Upper lobe of right lung (tissue), 1 donor: ENCODE measurements at regions not wholly inside any gene's neighbourhood (a gene's known extent, or its start where the extent isn't known, plus 50 kb on each side); places are given as distances from the start of the nearest gene placed in this dataset.

Source experiments
- ATAC-seq: fragments of 200-7000 bp; cut with Tn5 transposase; one replicate; pipeline ENCODE4 v1.9.1; 2020; ENCODE audit warnings: mild to moderate bottlenecking, moderate library complexity
- DNase-seq: peaks from one replicate; pipeline ENCODE4 v3.0.0-alpha.2; 2020
- H3K27ac ChIP-seq: fragments of 200-600 bp; one replicate; pipeline ENCODE4 v1.8.0; 2022
- H3K27me3 ChIP-seq: fragments of 200-600 bp; one replicate; pipeline ENCODE4 v1.8.0; 2022; ENCODE audit warnings: mild to moderate bottlenecking
- H3K36me3 ChIP-seq: fragments of 200-600 bp; one replicate; pipeline ENCODE4 v1.8.0; 2022
- H3K4me1 ChIP-seq: fragments of 200-600 bp; one replicate; pipeline ENCODE4 v1.8.0; 2022
- H3K4me3 ChIP-seq: fragments of 200-600 bp; one replicate; pipeline ENCODE4 v1.8.0; 2022; ENCODE audit warnings: mild to moderate bottlenecking
- H3K9me3 ChIP-seq: fragments of 200-600 bp; one replicate; pipeline ENCODE4 v1.8.0; 2022
- intact Hi-C: fragments of 100-400 bp; cut with DNase I; formaldehyde crosslinking; loops from one replicate; pipeline ENCODE4 v1.11.0; 2022
- TF ChIP-seq, protein P1 (sequence below): fragments of 200-600 bp; IDR thresholded peaks from one replicate; pipeline ENCODE4 v1.8.0; 2022; ENCODE audit warnings: antibody characterized with exemption
- donor health status: DM: no; HTN: yes; CAD: no; lungs with severe emphysema.

DNA sequence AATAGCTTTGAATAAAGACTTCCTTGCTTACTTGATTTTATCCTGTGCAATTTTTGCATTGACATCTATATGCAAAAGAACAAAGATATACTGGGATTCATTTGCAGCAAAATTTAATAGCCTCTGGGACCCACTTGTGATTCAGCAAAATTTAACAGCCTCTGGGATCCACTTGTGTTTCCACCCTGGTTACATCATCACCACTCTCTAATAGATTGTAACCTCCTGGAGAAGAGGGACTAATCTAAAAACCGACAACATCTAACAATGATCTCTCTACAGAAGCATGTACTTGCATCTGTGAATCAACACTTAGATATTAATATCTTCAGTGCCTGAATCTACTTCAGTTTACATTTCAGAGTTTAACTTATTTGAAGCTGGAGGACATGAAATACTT, 202.0 kb upstream of the CPHXL start:
- Histone ChIP-seq H3K9me3 (no peaks in the 10 kb centered on the region), H3K4me1 (no peaks in the 10 kb centered on the region), H3K27me3 (no peaks in the 10 kb centered on the region), H3K27ac (no peak overlapping the region), H3K4me3 (no peak overlapping the region), H3K36me3 (no peaks in the 10 kb centered on the region)
- intact Hi-C loops = no loop called here
- no peak for DNase-seq
- ATAC-seq = no peak
- TF ChIP-seq, protein P1, sequence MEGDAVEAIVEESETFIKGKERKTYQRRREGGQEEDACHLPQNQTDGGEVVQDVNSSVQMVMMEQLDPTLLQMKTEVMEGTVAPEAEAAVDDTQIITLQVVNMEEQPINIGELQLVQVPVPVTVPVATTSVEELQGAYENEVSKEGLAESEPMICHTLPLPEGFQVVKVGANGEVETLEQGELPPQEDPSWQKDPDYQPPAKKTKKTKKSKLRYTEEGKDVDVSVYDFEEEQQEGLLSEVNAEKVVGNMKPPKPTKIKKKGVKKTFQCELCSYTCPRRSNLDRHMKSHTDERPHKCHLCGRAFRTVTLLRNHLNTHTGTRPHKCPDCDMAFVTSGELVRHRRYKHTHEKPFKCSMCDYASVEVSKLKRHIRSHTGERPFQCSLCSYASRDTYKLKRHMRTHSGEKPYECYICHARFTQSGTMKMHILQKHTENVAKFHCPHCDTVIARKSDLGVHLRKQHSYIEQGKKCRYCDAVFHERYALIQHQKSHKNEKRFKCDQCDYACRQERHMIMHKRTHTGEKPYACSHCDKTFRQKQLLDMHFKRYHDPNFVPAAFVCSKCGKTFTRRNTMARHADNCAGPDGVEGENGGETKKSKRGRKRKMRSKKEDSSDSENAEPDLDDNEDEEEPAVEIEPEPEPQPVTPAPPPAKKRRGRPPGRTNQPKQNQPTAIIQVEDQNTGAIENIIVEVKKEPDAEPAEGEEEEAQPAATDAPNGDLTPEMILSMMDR = no peak

DNA sequence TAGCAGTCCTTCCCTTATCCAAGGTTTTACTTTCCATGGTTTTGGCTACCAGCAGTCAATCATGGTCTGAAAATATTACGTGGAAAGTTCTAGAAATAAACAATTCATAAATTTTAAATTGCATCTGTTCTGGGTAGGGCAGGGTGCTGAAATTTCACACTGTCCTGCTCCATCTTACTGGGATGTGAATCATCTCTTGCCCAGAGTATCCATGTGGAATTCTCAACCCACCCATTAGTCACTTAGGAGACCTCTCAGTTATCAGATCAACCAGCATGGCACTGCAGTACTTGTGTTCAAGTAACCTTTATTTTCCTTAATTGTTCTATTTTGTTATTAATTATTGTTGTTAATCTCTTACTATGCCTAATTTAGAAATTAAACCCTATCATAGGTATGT, 202.8 kb upstream of the CPHXL start:
- H3K4me1 ChIP-seq = no peaks in the 10 kb centered on the region
- no peak overlapping the region for H3K4me3 ChIP-seq
- H3K27me3 ChIP-seq = no peaks in the 10 kb centered on the region
- no peak overlapping the region for H3K27ac ChIP-seq
- ATAC-seq = no peak
- no peak for DNase-seq
- H3K9me3 ChIP-seq = no peaks in the 10 kb centered on the region
- intact Hi-C loops = no loop called here
- TF ChIP-seq, protein P1 = no peak
- H3K36me3 ChIP-seq = no peaks in the 10 kb centered on the region

DNA sequence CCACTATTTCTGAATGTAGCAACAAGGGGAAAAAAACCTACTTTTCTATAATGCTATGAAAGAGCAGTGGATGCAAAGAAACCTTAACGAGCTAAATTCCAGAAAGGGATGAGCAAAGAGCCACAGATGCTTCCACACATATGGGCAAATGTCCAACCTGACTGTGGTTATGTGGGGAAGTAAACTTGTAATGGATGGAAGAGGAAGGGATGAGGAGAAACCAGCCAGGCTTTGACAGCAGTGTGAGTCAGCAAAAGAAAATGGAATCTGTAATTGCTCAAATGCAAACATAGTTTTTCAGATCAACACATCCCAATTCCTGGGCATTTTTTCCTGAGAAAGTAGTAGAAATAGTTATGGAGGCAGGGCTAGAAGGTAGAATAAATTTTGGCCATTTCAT, 204.8 kb upstream of the CPHXL start:
- H3K27me3 ChIP-seq = no peaks in the 10 kb centered on the region
- H3K27ac ChIP-seq = no peak overlapping the region
- no peak overlapping the region for H3K4me3 ChIP-seq
- TF ChIP-seq, protein P1 = no peak
- H3K4me1 ChIP-seq = no peaks in the 10 kb centered on the region
- no peaks in the 10 kb centered on the region for H3K36me3 ChIP-seq
- ATAC-seq (no peak), DNase-seq (no peak)
- intact Hi-C loops = no loop called here
- H3K9me3 ChIP-seq = no peaks in the 10 kb centered on the region

DNA sequence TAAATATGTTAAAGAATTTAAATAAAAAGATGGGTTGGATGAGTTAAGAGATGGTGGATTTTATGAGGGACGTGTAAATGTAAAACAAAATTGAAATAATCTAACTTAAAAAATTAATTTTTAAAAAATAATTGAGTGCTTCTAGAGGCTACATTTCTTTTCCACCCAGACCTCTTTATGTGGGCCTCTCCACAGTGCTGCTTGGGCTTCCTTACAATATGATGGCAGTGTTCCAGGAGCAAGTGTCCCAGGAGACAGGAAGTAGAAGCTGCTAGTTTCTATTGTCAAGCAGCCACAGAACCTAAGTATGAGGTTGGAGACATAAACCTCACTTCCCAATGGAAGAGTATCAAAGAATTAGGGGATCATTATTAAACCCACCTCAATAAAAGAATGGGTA, 205.7 kb upstream of the CPHXL start:
- H3K27ac ChIP-seq = no peak overlapping the region
- DNase-seq (no peak), ATAC-seq (no peak)
- H3K4me3 ChIP-seq = no peak overlapping the region
- TF ChIP-seq, protein P1 = no peak
- no peaks in the 10 kb centered on the region for H3K27me3 ChIP-seq
- H3K9me3 ChIP-seq = no peaks in the 10 kb centered on the region
- H3K4me1 ChIP-seq = no peaks in the 10 kb centered on the region
- H3K36me3 ChIP-seq = no peaks in the 10 kb centered on the region
- intact Hi-C loops = no loop called here

DNA sequence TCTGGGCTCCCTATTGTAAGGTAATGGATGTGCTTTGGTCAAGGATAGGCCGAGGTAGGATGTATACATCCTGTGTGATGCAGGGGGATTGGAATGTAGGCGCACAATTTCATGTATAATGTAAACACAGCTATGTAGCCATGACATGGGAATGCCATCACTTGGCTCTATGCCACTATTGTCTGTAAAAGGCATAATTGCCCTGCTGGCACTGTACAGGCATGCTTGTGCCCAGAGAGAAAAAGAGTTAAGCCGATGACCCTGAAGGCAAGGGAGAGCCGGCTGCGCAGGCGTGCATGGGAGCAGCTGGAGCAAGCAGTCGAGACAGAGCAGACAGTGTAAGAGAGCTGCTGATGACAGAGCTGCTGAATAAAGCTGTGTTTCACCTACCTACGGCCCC, 212.5 kb upstream of the CPHXL start:
- H3K27ac ChIP-seq = no peak overlapping the region
- H3K4me1 ChIP-seq = no peaks in the 10 kb centered on the region
- DNase-seq (no peak), ATAC-seq (peak; percentile 30)
- intact Hi-C loops = no loop called here
- H3K4me3 ChIP-seq = no peak overlapping the region
- TF ChIP-seq, protein P1 = no peak
- H3K27me3 ChIP-seq = no peaks in the 10 kb centered on the region
- H3K36me3 ChIP-seq = no peaks in the 10 kb centered on the region
- no peaks in the 10 kb centered on the region for H3K9me3 ChIP-seq

DNA sequence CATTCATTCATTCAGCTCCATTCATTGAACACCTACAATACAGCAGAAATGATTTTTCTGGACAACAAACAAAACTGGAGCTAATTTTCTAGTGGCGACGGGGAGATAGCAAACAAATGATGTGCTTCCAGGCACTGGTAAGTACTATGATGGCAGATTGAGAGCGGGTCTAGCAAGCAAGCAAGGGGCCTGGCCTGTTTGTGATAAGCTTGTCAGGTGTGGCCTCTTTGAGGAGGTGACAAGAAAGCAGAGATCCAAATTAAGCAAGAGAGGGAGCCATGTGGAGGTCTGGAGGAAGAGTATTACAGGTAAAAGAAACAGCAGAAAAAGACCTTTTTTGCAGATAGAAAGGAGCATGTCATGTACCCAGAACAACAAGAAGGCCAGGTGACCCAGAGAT, 216.1 kb upstream of the CPHXL start:
- no peaks in the 10 kb centered on the region for H3K9me3 ChIP-seq
- ATAC-seq = no peak
- H3K27me3 ChIP-seq = no peaks in the 10 kb centered on the region
- intact Hi-C loops = no loop called here
- DNase-seq = no peak
- no peaks in the 10 kb centered on the region for H3K4me1 ChIP-seq
- H3K27ac ChIP-seq = no peak overlapping the region
- H3K36me3 ChIP-seq = no peaks in the 10 kb centered on the region
- TF ChIP-seq, protein P1 = no peak
- no peak overlapping the region for H3K4me3 ChIP-seq
